GM12864 (cell line): ENCODE measurements at regions not wholly inside any gene's neighbourhood (a gene's known extent, or its start where the extent isn't known, plus 50 kb on each side); places are given as distances from the start of the nearest gene placed in this dataset.

Experiments
- DNase-seq: peaks from one replicate; pipeline ENCODE4 v3.0.0-alpha.2; 2011; ENCODE audit warnings: low read depth
- H3K4me3 ChIP-seq: 2 replicates; pipeline ENCODE4 v1.5.1; 2011; ENCODE audit warnings: mild to moderate bottlenecking, low read depth, low read length, control low read depth
- CTCF ChIP-seq: IDR thresholded peaks from 2 replicates; pipeline ENCODE4 v1.5.1; 2011; ENCODE audit warnings: low read depth, mild to moderate bottlenecking, moderate library complexity, low read length, control low read depth, inconsistent platforms; ENCODE audit errors: missing control alignments

- H3K4me3 ChIP-seq, result no peak overlapping the region
- DNase-seq, result no peak
- no peak for TF ChIP-seq CTCF
These were observed 1405.6 kb upstream of the TENM4 start for GRCh38 chr11:80846442-80846841.

GRCh38 chr11:80844110-80844819 is 1403.4 kb upstream of the TENM4 start:
- DNase-seq, result no peak
- no peak overlapping the region for H3K4me3 ChIP-seq
- no peak for TF ChIP-seq CTCF

GRCh38 chr11:80843266-80843974 is 1402.6 kb upstream of the TENM4 start:
- no peak for TF ChIP-seq CTCF
- DNase-seq, result no peak
- H3K4me3 ChIP-seq, result no peak overlapping the region

- TF ChIP-seq CTCF, result no peak
- no peak overlapping the region for H3K4me3 ChIP-seq
- DNase-seq, result no peak
These were observed 1401.4 kb upstream of the TENM4 start for GRCh38 chr11:80842246-80842645.

GRCh38 chr11:80841675-80842074 is 1400.8 kb upstream of the TENM4 start:
- no peak for TF ChIP-seq CTCF
- no peak for DNase-seq
- H3K4me3 ChIP-seq, result no peak overlapping the region

GRCh38 chr11:80838153-80838552 is 1397.3 kb upstream of the TENM4 start:
- TF ChIP-seq CTCF, result no peak
- no peak overlapping the region for H3K4me3 ChIP-seq
- no peak for DNase-seq
